ENCODE measurements at regions not wholly inside any gene's neighbourhood (a gene's known extent, or its start where the extent isn't known, plus 50 kb on each side); places are given as distances from the start of the nearest gene placed in this dataset.
"Not testable (repeated sequence)": the region's sequence is repeated elsewhere in the genome, so short reads cannot be mapped to it uniquely, and the experiment has no call there.

DNA sequence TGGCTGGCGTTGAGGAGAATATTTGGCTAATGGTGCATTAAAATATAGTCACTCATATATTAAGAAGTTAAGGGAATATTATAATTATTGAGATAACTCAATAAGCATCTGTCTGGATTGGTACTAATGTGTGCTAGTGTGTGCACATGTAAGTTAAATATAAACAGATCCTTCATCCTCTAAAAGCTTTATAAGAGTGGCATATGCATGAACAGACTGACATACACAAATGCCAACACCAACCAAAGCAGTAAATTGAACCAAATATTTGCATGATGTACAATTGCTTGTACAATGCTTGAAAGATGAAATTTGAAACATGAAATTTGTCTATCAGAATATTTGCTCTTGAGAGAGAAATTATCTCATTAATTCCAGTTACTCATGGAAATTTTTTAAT, 344.9 kb downstream of the ADGRL2 start:
- DNase-seq: no peak

DNA sequence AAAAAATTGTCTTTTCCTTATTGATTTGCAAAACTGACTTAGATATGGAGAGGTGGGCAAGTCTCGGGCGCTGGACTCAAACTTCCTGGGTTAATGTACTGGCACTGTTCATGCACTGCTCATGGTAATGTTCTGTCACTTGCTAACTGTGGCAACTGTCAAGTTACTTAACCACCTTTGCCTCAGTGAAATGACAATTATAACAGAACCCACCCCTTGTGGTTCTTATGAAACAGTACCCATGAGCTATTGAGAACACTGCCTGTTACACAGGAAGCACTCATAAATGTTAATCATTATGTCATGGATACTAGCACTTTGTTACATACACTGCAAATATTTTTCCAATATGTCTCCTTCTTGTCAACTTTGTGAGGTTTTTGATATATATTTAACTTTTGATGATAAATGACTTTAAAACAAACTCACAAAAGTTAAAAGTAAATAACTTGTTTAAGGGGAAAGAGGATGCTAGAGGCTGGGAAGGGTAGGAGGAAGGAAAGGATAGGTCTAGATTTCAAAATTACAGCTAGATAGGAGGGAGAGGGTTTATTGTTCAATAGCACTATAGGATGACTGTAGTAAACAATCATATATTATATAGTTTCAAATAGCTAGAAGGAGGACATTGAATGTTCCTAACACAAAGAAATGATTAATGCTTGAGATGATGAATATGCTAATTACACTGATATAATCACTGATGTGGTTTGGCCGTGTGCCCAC, 342.5 kb downstream of the ADGRL2 start:
- DNase-seq: no peak

DNA sequence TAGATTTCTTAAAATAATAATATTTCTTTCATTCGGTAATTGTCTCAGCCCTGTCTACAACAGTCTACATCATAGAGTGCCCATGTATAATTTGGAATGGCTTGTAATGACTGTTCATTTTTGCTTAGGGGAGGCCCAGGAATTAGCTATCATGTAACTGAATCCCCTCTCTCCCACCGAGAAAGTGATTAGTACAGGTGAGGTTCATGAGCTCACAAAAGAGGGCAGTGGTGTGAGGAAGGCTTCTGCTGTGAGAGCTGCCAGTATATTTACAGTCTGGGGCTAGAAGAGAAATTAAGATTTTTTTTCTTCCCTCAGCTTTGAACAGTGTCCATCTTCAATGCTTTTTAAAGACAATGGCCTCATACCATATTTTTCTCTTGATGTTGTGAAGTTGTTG, 340.7 kb downstream of the ADGRL2 start:
- DNase-seq: no peak

DNA sequence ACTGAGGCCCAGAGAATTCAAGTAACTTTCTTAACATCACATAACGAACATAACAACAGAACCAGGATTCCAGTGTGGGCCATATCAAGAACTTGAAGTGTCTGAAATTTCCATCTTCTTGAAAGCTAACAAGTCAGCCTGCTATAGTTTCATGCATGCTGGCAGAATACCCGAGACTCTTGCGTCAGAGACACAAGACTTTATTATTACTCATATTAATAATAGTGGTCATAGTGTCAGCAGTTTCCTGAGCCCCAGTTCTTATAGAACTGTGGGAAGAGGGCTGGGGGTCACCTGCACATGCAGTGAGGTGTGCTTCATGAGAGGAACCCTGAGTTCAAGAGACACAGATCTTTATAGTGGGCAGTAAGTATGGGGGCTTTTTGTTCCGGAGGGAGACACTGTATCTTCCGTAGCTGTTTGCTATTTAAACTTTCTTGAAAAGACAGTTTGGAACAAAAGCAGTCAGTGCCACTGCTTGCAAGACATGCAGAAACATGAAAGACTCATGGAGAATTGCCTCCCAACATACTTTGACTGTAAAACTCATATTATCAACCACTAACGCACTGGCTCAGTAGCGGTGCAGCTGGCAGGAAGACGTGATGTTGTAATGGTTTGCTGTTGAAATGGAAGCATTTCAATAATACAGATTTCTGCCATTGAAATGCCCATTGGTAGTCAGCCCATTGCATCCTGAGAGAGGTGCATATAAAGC, 339.2 kb downstream of the ADGRL2 start:
- DNase-seq: no peak

DNA sequence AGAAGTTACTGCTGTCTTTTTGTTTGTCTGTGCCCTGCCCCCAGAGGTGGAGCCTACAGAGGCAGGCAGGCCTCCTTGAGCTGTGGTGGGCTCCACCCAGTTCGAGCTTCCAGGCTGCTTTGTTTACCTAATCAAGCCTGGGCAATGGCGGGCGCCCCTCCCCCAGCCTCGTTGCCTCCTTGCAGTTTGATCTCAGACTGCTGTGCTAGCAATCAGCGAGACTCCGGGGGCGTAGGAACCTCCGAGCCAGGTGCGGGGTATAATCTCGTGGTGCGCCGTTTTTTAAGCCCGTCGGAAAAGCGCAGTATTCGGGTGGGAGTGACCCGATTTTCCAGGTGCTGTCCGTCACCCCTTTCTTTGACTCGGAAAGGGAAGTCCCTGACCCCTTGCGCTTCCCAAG, 335.6 kb downstream of the ADGRL2 start:
- DNase-seq: not testable (repeated sequence)

DNA sequence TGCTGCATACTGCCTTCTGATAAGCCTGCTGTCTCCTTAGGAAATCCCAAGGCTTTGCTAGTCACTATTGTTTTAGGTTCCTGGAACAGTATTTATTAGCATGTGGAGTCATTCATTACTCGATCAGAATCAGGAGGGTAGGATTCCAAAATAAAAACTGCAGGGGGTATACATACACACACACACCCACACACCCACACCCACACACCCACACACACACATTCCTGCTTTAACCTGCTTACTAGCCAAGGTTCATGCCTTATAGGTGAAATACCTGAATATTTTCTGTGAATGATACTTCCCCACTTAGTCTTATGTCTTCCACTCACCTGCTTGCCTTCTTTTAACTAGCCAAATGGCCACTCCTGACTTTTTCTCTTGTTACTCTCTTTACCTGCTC, 325.1 kb downstream of the ADGRL2 start:
- DNase-seq: no peak

DNA sequence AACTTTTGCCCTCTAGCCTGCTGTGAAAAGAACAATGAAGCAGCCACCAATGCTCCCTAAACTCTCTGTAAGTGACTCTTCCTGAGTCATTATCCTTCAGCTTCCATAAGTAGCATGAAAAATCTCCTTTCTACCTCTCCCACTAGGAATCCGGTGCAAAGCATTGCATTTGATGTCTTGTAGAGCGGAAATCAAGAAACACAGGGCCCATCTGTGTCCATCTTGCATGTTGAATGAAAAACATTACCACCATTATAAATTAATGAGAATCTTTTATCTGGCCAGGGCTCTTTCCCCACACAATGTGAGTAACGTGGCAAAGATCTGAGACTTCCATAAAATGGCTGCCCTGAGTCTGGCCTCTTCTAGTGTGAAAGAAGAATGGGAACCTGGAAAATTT, 324.4 kb downstream of the ADGRL2 start:
- DNase-seq: no peak

DNA sequence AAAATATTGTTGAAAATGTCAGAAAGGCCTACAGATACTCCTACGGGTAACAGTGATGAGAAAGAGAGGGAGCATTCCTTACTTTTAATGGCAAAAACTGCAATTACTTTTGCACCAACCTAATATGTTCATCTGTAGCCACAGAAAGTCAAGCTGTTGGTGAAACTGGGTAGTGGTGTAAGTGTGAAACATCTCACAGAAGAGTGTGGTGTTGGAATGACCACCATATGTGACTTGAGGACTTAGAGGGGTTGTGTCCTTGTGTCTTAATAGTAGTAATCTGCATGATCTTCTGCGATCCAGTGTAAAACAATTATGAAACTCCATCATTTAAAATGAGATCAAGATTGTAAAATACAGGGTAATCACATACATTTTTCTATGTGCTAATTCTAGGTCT, 320.7 kb downstream of the ADGRL2 start:
- DNase-seq: no peak

DNA sequence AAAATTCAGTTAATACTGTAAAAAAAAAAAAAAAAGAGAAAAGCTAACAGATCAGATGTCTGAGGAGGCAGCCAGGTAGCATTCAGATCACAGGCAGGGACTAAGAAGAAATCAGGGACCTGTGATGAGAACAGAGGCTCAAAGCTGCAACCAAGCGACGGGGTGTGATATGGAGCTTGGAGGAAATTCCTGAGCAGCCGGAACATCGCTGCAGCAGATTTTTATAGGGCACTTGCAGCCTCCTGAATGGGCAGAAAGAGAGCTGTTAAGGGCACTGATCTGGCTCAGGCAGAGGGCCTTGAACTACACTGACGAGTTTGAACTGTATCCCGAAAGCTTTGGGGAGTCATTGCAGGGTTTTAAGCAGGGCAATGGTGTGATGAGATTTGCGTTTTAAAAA, 315.4 kb downstream of the ADGRL2 start:
- no peak for DNase-seq

DNA sequence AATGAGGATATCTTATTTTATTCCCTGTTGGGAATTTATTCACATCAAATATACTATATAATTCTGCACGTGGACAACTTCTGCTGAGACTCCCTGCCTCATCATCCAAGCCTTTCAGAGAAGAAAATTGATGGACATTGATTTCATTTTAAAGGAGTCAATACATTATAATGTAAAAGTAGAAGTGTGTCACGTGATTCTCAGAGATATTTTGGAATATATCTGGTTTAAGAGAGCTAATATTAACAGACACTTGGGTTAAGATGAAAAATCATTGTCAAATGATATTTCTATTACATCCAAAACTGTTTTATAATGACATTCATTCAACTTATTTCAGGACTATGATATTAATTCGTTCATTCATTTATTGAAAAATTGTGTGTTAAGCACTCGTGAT, 314.2 kb downstream of the ADGRL2 start:
- no peak for DNase-seq

DNA sequence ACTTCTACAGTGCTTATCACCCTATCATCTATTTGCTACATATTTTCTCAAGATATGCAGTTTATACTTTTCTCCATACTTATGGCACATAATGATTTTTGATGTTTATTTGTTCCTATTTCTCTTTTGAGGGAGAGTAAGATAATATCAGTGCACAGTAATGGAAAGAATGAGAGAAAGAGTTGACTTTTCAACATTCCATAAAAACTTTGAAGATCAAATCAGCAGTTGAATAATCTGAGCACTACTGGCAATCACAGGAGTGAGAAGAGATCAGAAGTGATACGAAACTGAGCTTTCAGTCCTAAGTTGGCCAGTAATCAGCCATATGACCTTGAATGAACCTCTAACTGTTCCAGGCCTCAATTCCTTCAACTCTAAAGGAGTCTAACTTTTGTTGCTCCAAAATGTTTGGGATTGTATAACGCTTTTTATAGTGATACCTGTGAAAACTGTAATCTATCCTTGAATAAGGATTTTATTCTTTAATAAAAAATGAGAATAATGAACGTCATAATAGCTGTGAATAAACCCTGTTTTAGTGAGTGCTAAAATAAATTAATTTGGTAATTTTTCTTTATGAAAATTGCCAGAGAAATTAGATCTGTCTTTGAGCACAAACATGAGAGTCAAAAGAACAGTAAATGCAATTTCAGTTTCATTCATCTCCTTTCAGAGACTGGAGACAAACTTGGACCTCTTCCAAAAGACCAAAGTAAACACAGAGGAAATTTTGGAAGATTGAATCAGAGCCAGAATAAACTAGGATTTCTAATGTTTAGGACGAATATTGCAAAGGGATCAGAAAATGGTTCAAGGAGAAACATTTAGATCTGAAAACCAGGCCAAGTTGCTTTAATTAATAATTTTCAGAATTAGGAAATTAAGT, 309.9 kb downstream of the ADGRL2 start:
- peak; percentile 83 for DNase-seq

DNA sequence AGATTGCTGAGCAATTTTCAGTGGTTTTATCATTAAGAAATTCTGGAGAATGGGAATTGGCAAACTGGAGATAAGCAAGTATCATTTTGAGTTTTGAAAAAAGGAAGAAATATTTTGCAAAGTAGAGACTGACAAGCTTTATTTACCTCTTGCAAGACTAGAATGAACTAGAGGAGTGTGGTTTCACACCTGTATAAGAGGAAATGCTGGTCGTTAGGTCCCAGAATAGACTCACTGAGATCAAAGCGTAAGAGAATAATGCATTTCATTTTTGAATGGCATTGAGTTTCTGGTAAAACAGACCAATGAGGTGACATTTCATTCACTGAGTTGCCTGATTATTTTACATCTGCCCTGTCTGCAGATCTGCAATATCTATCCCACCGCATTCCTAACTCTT, 308.1 kb downstream of the ADGRL2 start:
- DNase-seq: no peak

DNA sequence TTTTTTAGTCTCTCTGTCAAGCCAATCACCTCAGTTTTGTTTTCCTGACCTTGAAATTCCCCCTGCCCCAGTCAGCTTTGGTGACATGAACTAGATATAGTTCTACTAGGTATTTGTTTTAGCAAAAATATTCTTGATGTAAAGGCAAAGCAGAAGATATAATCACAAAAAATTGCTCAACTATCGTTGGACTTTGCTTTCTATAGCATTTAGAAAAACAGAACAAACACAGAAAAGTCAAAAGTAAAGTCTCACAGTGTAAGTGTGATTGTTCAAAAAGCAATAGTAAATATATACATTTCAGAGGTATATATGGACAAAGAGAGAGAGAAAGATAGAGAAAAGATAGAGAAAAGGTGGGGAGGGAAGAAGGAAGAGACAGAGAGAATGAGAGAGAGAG, 305.9 kb downstream of the ADGRL2 start:
- DNase-seq: no peak

DNA sequence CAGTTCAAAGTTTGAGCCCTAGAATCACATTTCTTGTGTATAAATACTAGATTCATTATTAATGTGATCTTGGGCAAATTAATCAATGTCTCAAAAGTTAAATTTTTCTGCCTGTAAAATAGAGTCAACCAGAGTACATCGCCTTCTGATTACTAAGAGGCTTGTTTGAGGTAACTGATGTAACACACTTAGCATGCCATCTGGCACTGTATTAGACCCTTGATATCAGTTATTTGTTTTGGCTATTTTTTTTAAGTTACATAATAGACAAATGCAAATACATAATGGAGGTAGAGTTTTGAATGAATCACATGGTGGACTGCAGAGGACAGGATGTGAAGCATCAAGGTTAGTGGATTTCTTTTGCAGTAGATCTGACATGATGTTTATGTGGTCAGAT, 298.4 kb downstream of the ADGRL2 start:
- DNase-seq: no peak

DNA sequence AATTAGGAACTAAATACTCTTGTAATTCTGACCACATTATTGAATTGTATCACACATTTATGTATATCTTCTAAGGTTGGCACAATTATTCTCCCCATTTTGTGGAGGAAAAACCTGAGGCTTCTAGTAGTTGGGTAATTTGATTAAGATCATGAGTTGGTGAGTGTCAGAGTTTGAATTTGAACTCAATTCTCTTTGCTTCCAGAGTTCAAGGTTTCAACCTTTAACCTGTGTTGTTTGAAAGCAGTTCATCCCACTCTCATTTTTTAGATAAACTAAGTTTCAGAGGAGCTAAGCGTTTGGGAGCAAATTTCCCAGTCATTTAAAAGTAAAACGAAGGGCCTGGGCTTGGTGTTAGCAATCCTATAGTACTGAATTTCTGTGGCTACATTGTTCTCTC, 293.4 kb downstream of the ADGRL2 start:
- DNase-seq: no peak

DNA sequence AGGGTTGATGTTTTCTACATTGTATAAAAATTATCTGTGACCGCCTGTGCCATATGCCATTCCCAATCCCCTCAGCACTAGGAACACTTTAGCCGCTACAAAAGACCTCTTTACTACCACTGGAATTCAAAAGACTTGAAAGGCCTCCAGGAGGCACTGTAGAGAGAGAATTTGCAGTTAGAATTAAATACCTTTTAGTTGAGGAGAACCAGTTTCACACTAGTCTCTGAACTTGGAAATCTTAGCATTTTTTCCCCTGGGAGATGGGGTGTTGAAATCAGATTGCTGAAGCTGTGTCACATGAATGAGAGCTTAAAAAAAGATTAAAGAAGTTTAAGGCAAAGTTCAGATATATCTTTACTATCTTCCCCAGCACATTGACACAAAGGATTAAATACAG, 291.0 kb downstream of the ADGRL2 start:
- DNase-seq: no peak

DNA sequence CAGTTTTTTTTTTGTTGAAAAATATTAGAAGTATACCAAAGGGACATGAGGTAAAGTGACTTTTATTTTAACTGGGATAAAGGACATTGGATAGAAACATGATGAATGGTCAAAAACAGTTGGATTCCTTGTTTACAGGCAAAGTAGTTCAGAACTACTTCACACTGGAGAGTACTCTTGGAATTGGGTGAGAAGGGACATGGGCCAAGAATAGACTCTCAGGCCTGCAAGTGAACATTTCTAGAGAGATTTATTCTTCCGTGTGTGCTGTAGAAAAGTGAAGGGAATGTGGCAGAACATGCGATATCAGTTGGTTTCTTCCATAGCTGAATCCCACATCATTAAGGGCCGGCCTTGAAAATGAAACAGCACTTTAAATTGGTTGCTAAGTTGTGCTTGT, 290.5 kb downstream of the ADGRL2 start:
- DNase-seq: no peak

DNA sequence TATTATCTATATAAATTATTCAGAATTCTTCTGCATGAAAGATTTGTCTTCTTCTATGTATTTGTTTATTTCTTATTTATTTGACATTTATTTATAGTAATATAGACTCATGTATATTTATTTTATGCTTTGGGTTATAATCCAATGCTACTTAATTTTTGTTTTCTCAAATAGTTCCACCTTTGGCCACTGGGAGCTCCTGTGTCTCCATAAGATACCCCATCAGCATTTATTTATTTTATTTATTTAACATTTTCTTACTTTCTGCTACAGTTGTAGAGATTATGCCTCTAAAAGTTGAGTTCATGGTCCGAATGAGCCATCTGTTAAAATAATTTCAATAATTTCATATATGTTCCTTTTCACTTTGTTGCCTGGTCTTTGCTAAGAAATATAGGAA, 289.4 kb downstream of the ADGRL2 start:
- DNase-seq: no peak

DNA sequence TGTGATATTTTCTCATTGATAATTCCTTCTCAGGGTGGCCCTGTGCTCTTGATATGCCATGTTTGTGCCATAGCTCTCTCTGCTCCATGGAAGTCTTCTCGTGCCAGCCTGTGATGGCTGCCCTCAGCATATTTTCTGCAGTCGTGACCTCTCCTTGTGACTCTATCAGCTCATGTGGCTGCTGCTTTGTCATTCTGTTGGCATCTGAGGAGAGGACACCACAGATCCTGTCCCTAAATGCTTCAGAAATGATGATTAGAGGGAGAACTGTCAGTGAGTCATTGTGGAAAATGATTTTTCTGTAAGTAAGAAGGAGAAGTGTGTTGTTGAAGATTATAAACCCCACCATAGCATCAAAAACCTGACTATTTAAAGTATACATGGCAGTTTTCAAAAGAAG, 286.0 kb downstream of the ADGRL2 start:
- DNase-seq: no peak

DNA sequence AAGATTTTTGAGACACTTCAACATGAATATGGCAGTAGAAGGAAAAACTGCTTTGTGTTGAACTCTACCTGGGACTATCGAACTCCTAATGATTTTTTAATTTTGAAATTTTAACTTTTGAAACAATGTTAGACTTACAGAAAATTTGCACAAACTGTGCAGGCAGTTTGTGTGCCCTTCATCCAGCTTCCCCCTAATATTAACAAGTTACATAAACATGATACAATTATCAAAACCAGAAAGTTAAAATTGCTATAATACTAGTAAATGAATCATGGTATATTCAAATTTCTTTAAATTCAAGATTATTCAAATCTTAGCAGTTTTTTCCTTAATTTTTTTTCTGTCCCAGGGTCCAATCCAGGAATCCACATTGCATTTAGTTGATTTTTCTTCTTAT, 278.9 kb downstream of the ADGRL2 start:
- no peak for DNase-seq

DNA sequence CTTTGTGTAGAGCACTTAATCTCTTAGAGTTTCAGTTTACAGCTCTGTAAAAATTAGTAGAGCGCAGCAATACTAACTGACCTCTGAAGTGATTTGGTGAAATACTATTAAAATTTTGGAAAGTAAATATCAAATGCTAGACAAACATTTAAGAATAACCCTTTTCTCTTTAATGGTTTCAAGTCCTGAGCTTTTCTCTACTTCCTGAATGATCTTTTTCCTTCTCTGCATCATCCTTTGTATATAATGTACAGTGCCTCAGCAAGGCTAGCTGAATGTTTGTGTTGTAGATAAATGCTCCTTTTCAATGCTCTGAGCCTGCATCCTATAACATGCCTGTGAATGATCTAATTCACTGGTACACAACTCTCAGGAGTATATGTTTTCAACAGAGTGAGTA, 272.9 kb downstream of the ADGRL2 start:
- no peak for DNase-seq

DNA sequence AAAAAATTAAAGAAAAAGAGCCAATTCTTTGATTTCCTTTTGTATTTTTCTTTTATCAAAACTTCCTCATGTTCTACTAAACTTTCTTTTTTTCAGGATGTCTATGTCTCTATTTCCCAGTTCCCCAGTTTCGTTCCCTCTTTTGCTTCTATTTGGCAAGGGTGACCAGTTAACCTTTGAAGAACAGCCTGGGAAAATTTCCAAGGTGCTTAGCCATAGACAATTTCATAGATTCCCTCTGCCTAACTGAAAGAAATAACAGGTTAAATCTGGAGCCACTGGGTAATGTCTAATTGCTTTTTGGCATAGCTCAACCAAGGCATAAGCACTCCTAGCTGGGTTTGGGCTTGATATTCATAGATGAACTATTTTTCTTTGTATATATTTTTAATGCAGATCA, 272.3 kb downstream of the ADGRL2 start:
- DNase-seq: no peak

DNA sequence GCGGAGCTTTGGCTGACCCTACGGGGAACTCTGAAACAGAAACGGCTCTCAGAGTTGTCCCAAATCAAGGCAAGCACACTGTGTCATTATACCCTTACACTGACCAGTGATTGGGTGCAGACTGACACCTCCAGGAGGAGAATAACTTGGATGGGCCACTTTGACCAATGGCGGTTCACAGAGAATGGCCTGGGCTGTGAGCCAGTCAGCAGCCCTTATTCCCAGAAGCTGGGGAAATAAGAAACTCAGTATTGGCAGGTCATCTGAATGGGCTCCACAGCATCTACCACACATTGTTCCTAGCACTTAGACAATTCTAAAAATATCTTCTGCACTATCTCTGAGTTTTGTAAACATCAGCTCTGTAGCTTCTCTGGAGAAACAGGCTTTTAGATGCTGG, 265.2 kb downstream of the ADGRL2 start:
- DNase-seq: no peak

DNA sequence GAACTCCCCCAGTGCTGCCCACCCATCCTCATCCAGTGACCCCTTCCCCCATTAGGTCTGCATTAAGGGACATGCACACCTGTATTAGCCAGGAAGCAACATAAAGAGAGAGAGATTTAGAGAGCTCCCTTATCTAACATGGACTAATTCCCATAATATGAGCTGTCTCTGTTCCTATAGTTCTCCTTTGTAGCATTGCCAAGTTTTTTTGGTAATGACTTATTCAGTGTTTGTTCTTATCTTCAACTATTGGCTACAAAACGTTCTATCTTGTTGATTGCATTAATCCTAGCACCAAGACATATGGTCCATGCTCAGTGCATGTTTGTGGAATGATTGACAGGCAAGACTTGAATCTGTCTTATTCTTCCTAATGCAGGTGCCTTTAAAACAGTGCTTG, 264.0 kb downstream of the ADGRL2 start:
- DNase-seq: no peak

All from COR-L47 (cell line).